Fibroblast of the aortic adventitia (primary cell): ENCODE measurements at regions not wholly inside any gene's neighbourhood (a gene's known extent, or its start where the extent isn't known, plus 50 kb on each side); places are given as distances from the start of the nearest gene placed in this dataset.

Experiments
- DNase-seq: peaks from one replicate; pipeline ENCODE4 v3.0.0-alpha.2; 2010; ENCODE audit warnings: low read depth
- H3K4me3 ChIP-seq: 2 replicates; pipeline ENCODE4 v1.5.1; 2011; ENCODE audit warnings: low read depth, mild to moderate bottlenecking, control low read depth, low read length, moderate library complexity
- TF ChIP-seq, protein P1 (sequence below): IDR thresholded peaks from 2 replicates; pipeline ENCODE4 v1.5.1; 2011; ENCODE audit warnings: mild to moderate bottlenecking, low read length, control low read depth, inconsistent platforms; ENCODE audit not compliant: insufficient read depth

- TF ChIP-seq, protein P1, sequence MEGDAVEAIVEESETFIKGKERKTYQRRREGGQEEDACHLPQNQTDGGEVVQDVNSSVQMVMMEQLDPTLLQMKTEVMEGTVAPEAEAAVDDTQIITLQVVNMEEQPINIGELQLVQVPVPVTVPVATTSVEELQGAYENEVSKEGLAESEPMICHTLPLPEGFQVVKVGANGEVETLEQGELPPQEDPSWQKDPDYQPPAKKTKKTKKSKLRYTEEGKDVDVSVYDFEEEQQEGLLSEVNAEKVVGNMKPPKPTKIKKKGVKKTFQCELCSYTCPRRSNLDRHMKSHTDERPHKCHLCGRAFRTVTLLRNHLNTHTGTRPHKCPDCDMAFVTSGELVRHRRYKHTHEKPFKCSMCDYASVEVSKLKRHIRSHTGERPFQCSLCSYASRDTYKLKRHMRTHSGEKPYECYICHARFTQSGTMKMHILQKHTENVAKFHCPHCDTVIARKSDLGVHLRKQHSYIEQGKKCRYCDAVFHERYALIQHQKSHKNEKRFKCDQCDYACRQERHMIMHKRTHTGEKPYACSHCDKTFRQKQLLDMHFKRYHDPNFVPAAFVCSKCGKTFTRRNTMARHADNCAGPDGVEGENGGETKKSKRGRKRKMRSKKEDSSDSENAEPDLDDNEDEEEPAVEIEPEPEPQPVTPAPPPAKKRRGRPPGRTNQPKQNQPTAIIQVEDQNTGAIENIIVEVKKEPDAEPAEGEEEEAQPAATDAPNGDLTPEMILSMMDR = no peak
- DNase-seq = no peak
- H3K4me3 ChIP-seq = no peak overlapping the region
Measured at GRCh38 chr11:110376021-110376420, 53.7 kb upstream of the FDX1 start.

GRCh38 chr11:110376711-110377324 lies 52.9 kb upstream of the FDX1 start:
- peak; percentile 91 for DNase-seq
- TF ChIP-seq, protein P1 = peak; percentile 85
- H3K4me3 ChIP-seq = no peak overlapping the region

DNA sequence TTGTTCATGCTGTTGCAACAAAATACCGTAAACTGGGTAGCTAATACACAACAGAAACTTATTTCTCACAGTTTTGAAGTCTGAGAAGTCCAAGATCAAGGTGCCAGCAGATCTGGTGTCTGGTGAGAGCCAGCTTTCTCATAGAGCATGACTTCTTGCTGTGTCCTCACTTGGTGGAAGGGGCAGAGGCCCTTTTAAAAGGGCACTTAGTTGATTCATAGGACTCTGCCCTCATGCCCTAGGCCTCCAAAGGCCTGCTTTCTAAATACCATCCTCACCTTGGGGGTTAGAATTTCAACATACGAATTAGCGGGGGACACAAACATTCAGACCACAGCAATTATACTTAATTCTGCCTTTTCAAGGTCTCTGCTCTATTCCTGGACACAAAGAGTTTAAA lies 52.3 kb upstream of the FDX1 start:
- DNase-seq = no peak
- TF ChIP-seq, protein P1 = no peak
- no peak overlapping the region for H3K4me3 ChIP-seq

GRCh38 chr11:110379261-110379660 lies 50.5 kb upstream of the FDX1 start:
- TF ChIP-seq, protein P1 = no peak
- no peak overlapping the region for H3K4me3 ChIP-seq
- DNase-seq = no peak

- TF ChIP-seq, protein P1 = no peak
- no peak overlapping the region for H3K4me3 ChIP-seq
- no peak for DNase-seq
Measured at GRCh38 chr11:110379936-110380335, 49.8 kb upstream of the FDX1 start.
